ENCODE measurements at regions not wholly inside any gene's neighbourhood (a gene's known extent, or its start where the extent isn't known, plus 50 kb on each side); places are given as distances from the start of the nearest gene placed in this dataset.
"Not testable (repeated sequence)": the region's sequence is repeated elsewhere in the genome, so short reads cannot be mapped to it uniquely, and the experiment has no call there.

- TF ChIP-seq CTCF (IDR thresholded peaks at IDR 0.05; ENCODE audit: insufficient read depth, low read depth, low read length, missing control alignments): no peak
- H3K4me3 ChIP-seq (ENCODE audit: low read depth, low read length): no peak overlapping the region
- no peak for DNase-seq (ENCODE audit: low read depth)
Measured at GRCh38 chr13:24619282-24619681, 60.9 kb upstream of the ATP12A start.

GRCh38 chr13:24622481-24623148 is 57.6 kb upstream of the ATP12A start:
- DNase-seq (ENCODE audit: low read depth); H3K4me3 ChIP-seq (ENCODE audit: low read depth, low read length): not testable (repeated sequence)

- no peak for TF ChIP-seq CTCF (IDR thresholded peaks at IDR 0.05; ENCODE audit: insufficient read depth, low read depth, low read length, missing control alignments)
- DNase-seq (ENCODE audit: low read depth): no peak
- no peak overlapping the region for H3K4me3 ChIP-seq (ENCODE audit: low read depth, low read length)
Measured at GRCh38 chr13:24623149-24623665, 57.0 kb upstream of the ATP12A start.

- DNase-seq (ENCODE audit: low read depth): no peak
- no peak overlapping the region for H3K4me3 ChIP-seq (ENCODE audit: low read depth, low read length)
- no peak for TF ChIP-seq CTCF (IDR thresholded peaks at IDR 0.05; ENCODE audit: insufficient read depth, low read depth, low read length, missing control alignments)
Measured at GRCh38 chr13:24624363-24624762, 55.8 kb upstream of the ATP12A start.

DNA sequence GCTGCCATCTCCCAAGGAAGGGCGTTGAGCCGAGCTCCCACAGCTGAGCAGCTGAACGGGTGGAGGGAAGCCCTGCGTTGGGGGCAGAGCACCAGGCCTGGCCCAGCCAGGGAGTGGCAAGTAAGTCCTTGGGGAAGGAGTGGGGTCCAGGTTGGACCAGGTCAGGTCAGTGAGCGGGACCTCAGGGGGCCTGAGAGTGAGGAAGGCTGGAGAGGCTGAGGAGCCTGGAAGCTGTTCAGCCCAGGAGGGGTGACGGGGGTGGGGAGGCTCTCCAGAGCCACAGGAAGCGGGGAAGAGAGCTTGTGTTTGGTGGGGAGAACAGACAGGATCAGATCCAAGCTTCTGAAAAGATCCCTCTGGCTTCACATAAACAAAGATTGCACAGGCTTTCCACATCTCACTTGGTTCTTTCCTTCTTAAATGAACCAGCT is 55.4 kb upstream of the ATP12A start:
- no peak for TF ChIP-seq CTCF (IDR thresholded peaks at IDR 0.05; ENCODE audit: insufficient read depth, low read depth, low read length, missing control alignments)
- no peak for DNase-seq (ENCODE audit: low read depth)
- no peak overlapping the region for H3K4me3 ChIP-seq (ENCODE audit: low read depth, low read length)

DNA sequence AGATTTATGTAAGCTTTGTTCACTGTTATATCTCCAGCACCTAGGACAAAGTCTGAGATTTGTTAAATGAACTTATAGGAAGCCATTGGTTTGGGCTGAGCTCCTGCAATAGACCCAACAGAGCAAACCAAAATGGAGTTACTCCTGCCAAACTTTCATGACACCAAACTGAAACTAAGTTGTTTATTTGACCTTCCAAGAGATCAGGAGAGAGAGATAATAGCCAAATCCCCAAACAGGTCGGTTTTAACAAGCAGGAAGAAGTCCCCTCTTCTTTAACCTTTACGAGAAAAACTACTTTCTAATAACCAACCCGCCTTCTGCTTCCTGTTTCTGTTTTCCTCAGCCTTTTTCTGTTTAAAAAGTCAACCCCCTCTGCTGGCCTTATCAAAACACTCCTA is 54.9 kb upstream of the ATP12A start:
- TF ChIP-seq CTCF (IDR thresholded peaks at IDR 0.05; ENCODE audit: insufficient read depth, low read depth, low read length, missing control alignments): no peak
- no peak overlapping the region for H3K4me3 ChIP-seq (ENCODE audit: low read depth, low read length)
- DNase-seq (ENCODE audit: low read depth): peak; percentile 59

- no peak overlapping the region for H3K4me3 ChIP-seq (ENCODE audit: low read depth, low read length)
- TF ChIP-seq CTCF (IDR thresholded peaks at IDR 0.05; ENCODE audit: insufficient read depth, low read depth, low read length, missing control alignments): no peak
- DNase-seq (ENCODE audit: low read depth): peak; percentile 58
Measured at GRCh38 chr13:24625870-24626849, 54.0 kb upstream of the ATP12A start.

Measured in GM12865 (cell line).